Calu3 (cell line): ENCODE measurements at regions not wholly inside any gene's neighbourhood (a gene's known extent, or its start where the extent isn't known, plus 50 kb on each side); places are given as distances from the start of the nearest gene placed in this dataset.

Experiments used
- BruUV-seq: library from RNA; stranded (reverse); fragments of 400-500 nt; replicated peaks from 2 replicates; lab custom pipeline; 2021; lab: Mats Ljungman, UMichigan
- CTCF ChIA-PET: fragments of 300-600 bp; sonication (Branson Sonifier 250); formaldehyde crosslinking; loops from one replicate; lab custom pipeline; 2022; ENCODE audit warnings: antibody characterized with exemption; lab: Charles Lee
- DNase-seq: peaks from one replicate; pipeline ENCODE4 v3.0.0; 2022
- H3K27ac Mint-ChIP-seq: one replicate; pipeline ENCODE4 v1.8.0; 2022; ENCODE audit warnings: mixed read lengths; ENCODE audit not compliant: unreplicated experiment
- H3K27me3 Mint-ChIP-seq: one replicate; pipeline ENCODE4 v1.8.0; 2022; ENCODE audit warnings: mixed read lengths; ENCODE audit not compliant: unreplicated experiment
- H3K36me3 Mint-ChIP-seq: one replicate; pipeline ENCODE4 v1.8.0; 2022; ENCODE audit warnings: mild to moderate bottlenecking, moderate library complexity, mixed read lengths; ENCODE audit not compliant: insufficient read depth, unreplicated experiment
- H3K4me1 Mint-ChIP-seq: one replicate; pipeline ENCODE4 v1.8.0; 2022; ENCODE audit warnings: mild to moderate bottlenecking, low read depth, mixed read lengths; ENCODE audit not compliant: unreplicated experiment
- H3K4me3 Mint-ChIP-seq: one replicate; pipeline ENCODE4 v1.8.0; 2022; ENCODE audit warnings: mild to moderate bottlenecking, low read depth, moderate library complexity, mixed read lengths; ENCODE audit not compliant: unreplicated experiment
- H3K9me3 Mint-ChIP-seq: one replicate; pipeline ENCODE4 v1.8.0; 2022; ENCODE audit warnings: low read depth, mixed read lengths; ENCODE audit not compliant: unreplicated experiment
- intact Hi-C: fragments of 100-400 bp; cut with micrococcal nuclease; formaldehyde crosslinking; loops from one replicate; pipeline ENCODE4 v1.10.0; 2022; ENCODE audit not compliant: unreplicated experiment
- TF ChIP-seq, protein P1 (sequence below): fragments of 200-600 bp; IDR thresholded peaks from one replicate; pipeline ENCODE4 v1.8.0; 2022; ENCODE audit warnings: antibody characterized with exemption; ENCODE audit not compliant: unreplicated experiment

DNA sequence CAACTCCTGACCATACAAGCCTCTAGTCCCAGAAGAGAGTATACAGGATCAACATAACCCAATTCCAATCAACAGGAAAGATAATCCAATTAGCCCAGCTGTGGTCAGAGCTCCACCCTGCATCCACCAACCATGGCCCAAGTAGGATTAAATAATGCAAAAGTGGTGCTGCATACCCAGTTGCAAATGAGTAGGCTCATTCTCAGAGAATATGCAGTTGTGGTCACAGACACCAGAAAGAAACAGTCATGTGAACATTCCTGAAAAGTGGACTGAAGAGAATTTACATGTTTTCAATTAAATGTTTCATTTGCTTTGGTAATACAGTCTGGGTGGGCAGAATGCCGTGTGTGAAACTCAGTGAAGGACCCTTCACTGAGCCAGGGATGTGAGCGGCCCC is 167.2 kb upstream of the BMP4 start:
- H3K9me3 Mint-ChIP-seq, result no peaks in the 10 kb centered on the region
- CTCF ChIA-PET, result no interaction called here
- TF ChIP-seq, protein P1, sequence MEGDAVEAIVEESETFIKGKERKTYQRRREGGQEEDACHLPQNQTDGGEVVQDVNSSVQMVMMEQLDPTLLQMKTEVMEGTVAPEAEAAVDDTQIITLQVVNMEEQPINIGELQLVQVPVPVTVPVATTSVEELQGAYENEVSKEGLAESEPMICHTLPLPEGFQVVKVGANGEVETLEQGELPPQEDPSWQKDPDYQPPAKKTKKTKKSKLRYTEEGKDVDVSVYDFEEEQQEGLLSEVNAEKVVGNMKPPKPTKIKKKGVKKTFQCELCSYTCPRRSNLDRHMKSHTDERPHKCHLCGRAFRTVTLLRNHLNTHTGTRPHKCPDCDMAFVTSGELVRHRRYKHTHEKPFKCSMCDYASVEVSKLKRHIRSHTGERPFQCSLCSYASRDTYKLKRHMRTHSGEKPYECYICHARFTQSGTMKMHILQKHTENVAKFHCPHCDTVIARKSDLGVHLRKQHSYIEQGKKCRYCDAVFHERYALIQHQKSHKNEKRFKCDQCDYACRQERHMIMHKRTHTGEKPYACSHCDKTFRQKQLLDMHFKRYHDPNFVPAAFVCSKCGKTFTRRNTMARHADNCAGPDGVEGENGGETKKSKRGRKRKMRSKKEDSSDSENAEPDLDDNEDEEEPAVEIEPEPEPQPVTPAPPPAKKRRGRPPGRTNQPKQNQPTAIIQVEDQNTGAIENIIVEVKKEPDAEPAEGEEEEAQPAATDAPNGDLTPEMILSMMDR, result no peak
- DNase-seq, result no peak
- H3K36me3 Mint-ChIP-seq, result no peaks in the 10 kb centered on the region
- no peaks in the 10 kb centered on the region for H3K27me3 Mint-ChIP-seq
- intact Hi-C loops, result no loop called here
- BruUV-seq, result no TSS peak
- no peak overlapping the region for H3K27ac Mint-ChIP-seq
- H3K4me1 Mint-ChIP-seq, result peaks cover 21% of the 10 kb centered on the region
- no peak overlapping the region for H3K4me3 Mint-ChIP-seq

GRCh38 chr14:54125109-54125508 is 168.5 kb upstream of the BMP4 start:
- H3K27me3 Mint-ChIP-seq, result no peaks in the 10 kb centered on the region
- no peak overlapping the region for H3K27ac Mint-ChIP-seq
- intact Hi-C loops, result no loop called here
- CTCF ChIA-PET, result no interaction called here
- BruUV-seq, result no TSS peak
- H3K36me3 Mint-ChIP-seq, result no peaks in the 10 kb centered on the region
- no peak overlapping the region for H3K4me3 Mint-ChIP-seq
- H3K9me3 Mint-ChIP-seq, result no peaks in the 10 kb centered on the region
- TF ChIP-seq, protein P1, result no peak
- DNase-seq, result no peak
- H3K4me1 Mint-ChIP-seq, result peaks cover 21% of the 10 kb centered on the region

DNA sequence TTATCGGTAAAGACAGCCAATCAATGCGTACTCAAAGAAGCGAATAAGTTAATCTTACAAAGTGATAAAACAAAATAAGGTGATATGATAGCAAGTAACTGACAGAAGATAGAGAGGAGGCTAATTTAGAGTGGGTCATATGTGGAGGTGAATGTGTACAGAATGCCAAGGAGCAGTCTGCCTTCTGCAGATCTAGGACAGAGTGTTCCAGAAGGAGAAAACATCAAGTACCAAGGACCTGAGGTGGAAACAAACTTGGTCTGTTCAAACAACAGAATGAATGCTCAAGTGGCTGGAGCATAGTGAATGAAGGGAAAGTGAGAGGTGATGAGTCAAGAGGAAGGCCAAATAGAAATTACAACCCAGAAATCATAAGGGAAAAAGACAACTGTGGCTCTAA is 170.3 kb upstream of the BMP4 start:
- Mint-ChIP-seq H3K4me3 (no peak overlapping the region), H3K4me1 (peaks cover 21% of the 10 kb centered on the region), H3K9me3 (no peaks in the 10 kb centered on the region), H3K27me3 (no peaks in the 10 kb centered on the region), H3K27ac (no peak overlapping the region), H3K36me3 (no peaks in the 10 kb centered on the region)
- CTCF ChIA-PET, result no interaction called here
- TF ChIP-seq, protein P1, result no peak
- intact Hi-C loops, result no loop called here
- BruUV-seq, result no TSS peak
- DNase-seq, result no peak

DNA sequence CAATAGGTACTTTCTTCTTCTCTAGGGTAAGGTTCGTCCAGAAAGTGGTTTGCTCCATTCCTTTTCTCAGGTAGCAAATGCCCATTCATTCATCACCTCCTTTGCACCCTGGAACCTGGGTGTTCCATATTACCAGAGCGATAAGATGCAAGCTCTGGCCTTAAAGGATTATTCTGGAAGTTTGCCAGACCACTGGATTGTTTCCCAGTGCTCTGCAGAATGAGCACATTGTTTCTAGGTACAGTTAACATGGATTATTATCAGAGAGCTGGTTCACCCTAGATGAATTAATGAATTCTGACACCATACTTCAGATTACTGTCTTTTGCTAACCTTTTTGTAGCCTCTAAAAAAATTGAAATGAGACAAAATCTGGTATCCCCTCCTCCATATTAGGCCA is 170.9 kb upstream of the BMP4 start:
- Mint-ChIP-seq H3K4me3 (no peak overlapping the region), H3K4me1 (peaks cover 21% of the 10 kb centered on the region), H3K36me3 (no peaks in the 10 kb centered on the region), H3K27ac (no peak overlapping the region), H3K27me3 (no peaks in the 10 kb centered on the region), H3K9me3 (no peaks in the 10 kb centered on the region)
- TF ChIP-seq, protein P1, result no peak
- no TSS peak for BruUV-seq
- intact Hi-C loops, result no loop called here
- CTCF ChIA-PET, result interaction anchor here (0.7 kb wide), 1 partner anchor 294 kb away, joined by 3 read pairs; no protein-coding TSS in a partner anchor
- DNase-seq, result peak; percentile 32
